Uterus (tissue), 3 donors: ENCODE measurements at regions not wholly inside any gene's neighbourhood (a gene's known extent, or its start where the extent isn't known, plus 50 kb on each side); places are given as distances from the start of the nearest gene placed in this dataset.

ENCODE experiments used
- DNase-seq, 2 donors: peaks; one replicate each; pipeline ENCODE4 v3.0.0-alpha.2; 2019 to 2020
- H3K27ac ChIP-seq, 2 donors: fragments of 200-600 bp; sonication (generic); 1 replicate in 1 of 2; 2 replicates in 1 of 2; pipeline ENCODE4 v1.5.1; 2016 to 2018
- H3K27me3 ChIP-seq, 2 donors: fragments of 200-600 bp; sonication (generic); one replicate each; pipeline ENCODE4 v1.5.1; 2018 to 2019; ENCODE audit warnings: control low read depth in 1 of 2
- H3K36me3 ChIP-seq, 2 donors: fragments of 200-600 bp; sonication (generic); one replicate each; pipeline ENCODE4 v1.5.1; 2019; ENCODE audit warnings: control low read depth in 1 of 2
- H3K4me1 ChIP-seq, 2 donors: fragments of 200-600 bp; sonication (generic); one replicate each; pipeline ENCODE4 v1.5.1; 2018 to 2019; ENCODE audit warnings: control low read depth in 1 of 2
- H3K4me3 ChIP-seq, 2 donors: fragments of 200-600 bp; sonication (generic); 1 replicate in 1 of 2; 2 replicates in 1 of 2; pipeline ENCODE4 v1.5.1; 2018 to 2019; ENCODE audit warnings: mild to moderate bottlenecking in 1 of 2
- H3K9me3 ChIP-seq, 2 donors: fragments of 200-600 bp; sonication (generic); one replicate each; pipeline ENCODE4 v1.5.1; 2019; ENCODE audit warnings: control low read depth in 1 of 2
- POLR2A ChIP-seq, 2 donors: fragments of 450-650 bp; IDR thresholded peaks; one replicate each; pipeline ENCODE4 v1.6.1; 2016; ENCODE audit warnings: antibody characterized with exemption in 2 of 2, mild to moderate bottlenecking in 1 of 2, moderate library complexity in 1 of 2
- intact Hi-C: fragments of 100-400 bp; cut with DNase I; formaldehyde crosslinking; loops from one replicate; pipeline ENCODE4 v1.15.1; 2023; ENCODE audit warnings: low total_unique reads
- TF ChIP-seq, protein P1 (sequence below), 4 experiments: fragments of 200-600 bp in 2 of 4; fragments of 450-650 bp in 2 of 4; sonication (generic) in 2 of 4; IDR thresholded peaks; one replicate each; pipeline ENCODE4 v1.5.1; 2016 to 2019; ENCODE audit warnings: antibody characterized with exemption in 4 of 4, mild to moderate bottlenecking in 2 of 4, moderate library complexity in 1 of 4
- donor health status: DM: yes; HTN: yes; CAD: no.

- Histone ChIP-seq H3K27ac (peak overlapping the region in 1 of 2 donors; percentile 7), H3K9me3 (no peaks in the 10 kb centered on the region), H3K36me3 (no peaks in the 10 kb centered on the region), H3K4me1 (peaks cover 4 to 6% of the 10 kb centered on the region in 2 donors), H3K27me3 (no peaks in the 10 kb centered on the region), H3K4me3 (no peak overlapping the region)
- TF ChIP-seq, protein P1, sequence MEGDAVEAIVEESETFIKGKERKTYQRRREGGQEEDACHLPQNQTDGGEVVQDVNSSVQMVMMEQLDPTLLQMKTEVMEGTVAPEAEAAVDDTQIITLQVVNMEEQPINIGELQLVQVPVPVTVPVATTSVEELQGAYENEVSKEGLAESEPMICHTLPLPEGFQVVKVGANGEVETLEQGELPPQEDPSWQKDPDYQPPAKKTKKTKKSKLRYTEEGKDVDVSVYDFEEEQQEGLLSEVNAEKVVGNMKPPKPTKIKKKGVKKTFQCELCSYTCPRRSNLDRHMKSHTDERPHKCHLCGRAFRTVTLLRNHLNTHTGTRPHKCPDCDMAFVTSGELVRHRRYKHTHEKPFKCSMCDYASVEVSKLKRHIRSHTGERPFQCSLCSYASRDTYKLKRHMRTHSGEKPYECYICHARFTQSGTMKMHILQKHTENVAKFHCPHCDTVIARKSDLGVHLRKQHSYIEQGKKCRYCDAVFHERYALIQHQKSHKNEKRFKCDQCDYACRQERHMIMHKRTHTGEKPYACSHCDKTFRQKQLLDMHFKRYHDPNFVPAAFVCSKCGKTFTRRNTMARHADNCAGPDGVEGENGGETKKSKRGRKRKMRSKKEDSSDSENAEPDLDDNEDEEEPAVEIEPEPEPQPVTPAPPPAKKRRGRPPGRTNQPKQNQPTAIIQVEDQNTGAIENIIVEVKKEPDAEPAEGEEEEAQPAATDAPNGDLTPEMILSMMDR (IDR thresholded peaks at IDR 0.05): no peak
- intact Hi-C loops: loop anchor here (2.0 to 10.0 kb wide), 2 partner anchors 75 to 515 kb away; partner anchors contain the start of gene SMOC2
- no peak for DNase-seq
Observed at GRCh38 chr6:168369786-168370185, 50.2 kb upstream of the DACT2 start.

DNA sequence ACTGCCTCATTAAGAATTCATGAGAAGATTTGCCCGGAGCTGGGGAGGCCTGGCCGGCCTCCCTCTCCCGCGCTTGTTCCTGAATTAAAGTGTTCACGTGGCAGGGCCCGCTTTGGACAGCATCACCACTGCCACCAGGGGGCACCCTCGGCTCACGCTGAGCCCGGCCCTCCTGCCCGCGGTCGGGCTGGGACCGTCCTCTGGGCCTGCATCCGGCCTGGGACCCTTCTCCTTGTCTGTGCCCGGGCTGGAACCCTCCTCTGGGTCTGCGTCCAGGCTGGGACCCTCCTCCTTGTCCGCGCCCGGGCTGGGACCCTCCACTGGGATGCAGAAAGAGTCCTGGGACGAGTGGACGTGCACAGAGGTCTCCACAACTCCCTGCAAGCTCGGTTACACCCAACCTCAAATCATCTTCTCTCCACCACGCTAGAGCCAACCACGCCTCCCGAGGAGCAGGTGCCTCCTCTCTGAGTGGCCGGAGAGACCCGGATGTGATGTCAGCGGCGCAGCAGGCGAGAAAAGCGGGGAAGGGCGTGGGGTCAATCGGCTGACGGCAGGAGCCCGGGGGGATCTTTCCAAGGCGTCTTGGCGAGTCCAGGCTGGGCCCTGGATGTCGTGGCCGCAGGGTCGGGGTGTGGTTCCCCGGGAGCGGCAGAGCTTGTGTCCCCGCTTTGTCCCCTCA lies 50.9 kb upstream of the DACT2 start:
- intact Hi-C loops: loop anchor here (2.0 to 10.0 kb wide), 2 partner anchors 74 to 514 kb away; partner anchors contain the start of gene SMOC2
- TF ChIP-seq, protein P1 (IDR thresholded peaks at IDR 0.05): peak; percentile 90 to 95 (median 94)
- no peak for TF ChIP-seq POLR2A (IDR thresholded peaks at IDR 0.05)
- Histone ChIP-seq H3K4me3 (no peak overlapping the region), H3K27me3 (no peaks in the 10 kb centered on the region), H3K4me1 (peaks cover 4 to 6% of the 10 kb centered on the region in 2 donors), H3K36me3 (no peaks in the 10 kb centered on the region), H3K9me3 (no peaks in the 10 kb centered on the region), H3K27ac (peak overlapping the region in 1 of 2 donors; percentile 7)
- DNase-seq: peak; percentile 84 to 88

DNA sequence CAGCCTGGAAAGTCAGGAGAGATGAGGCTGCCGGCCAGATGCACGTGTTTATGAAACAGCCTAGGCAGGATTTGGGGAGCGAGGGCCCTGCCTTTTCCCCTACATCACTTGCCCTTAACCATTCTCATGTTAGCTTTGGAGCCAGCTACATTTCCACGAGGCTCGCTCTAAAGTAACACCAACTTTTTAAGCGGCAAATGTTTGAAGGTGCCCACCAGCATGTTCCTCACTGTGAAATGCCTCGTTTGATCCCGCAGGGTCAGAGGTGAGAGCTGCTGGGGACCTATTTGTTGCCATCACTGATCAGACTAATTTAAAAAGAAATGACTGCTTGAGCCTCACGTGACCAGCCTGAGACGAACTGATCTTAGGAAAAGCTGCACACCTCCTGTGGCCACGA lies 51.6 kb upstream of the DACT2 start:
- no peak for TF ChIP-seq POLR2A (IDR thresholded peaks at IDR 0.05)
- TF ChIP-seq, protein P1 (IDR thresholded peaks at IDR 0.05): no peak
- Histone ChIP-seq H3K9me3 (no peaks in the 10 kb centered on the region), H3K27ac (no peak overlapping the region), H3K36me3 (no peaks in the 10 kb centered on the region), H3K27me3 (no peaks in the 10 kb centered on the region), H3K4me3 (no peak overlapping the region), H3K4me1 (peaks cover 4 to 6% of the 10 kb centered on the region in 2 donors)
- DNase-seq: no peak
- intact Hi-C loops: loop anchor here (2.0 to 10.0 kb wide), 2 partner anchors 74 to 514 kb away; partner anchors contain the start of gene SMOC2

GRCh38 chr6:168371618-168371980 lies 52.0 kb upstream of the DACT2 start:
- Histone ChIP-seq H3K27me3 (no peaks in the 10 kb centered on the region), H3K9me3 (no peaks in the 10 kb centered on the region), H3K36me3 (no peaks in the 10 kb centered on the region), H3K4me1 (peaks cover 4 to 6% of the 10 kb centered on the region in 2 donors), H3K4me3 (no peak overlapping the region), H3K27ac (no peak overlapping the region)
- intact Hi-C loops: loop anchor here (2.0 to 10.0 kb wide), 2 partner anchors 73 to 513 kb away; partner anchors contain the start of gene SMOC2
- TF ChIP-seq, protein P1 (IDR thresholded peaks at IDR 0.05): no peak
- TF ChIP-seq POLR2A (IDR thresholded peaks at IDR 0.05): no peak
- no peak for DNase-seq

GRCh38 chr6:168371981-168372711 lies 52.6 kb upstream of the DACT2 start:
- intact Hi-C loops: loop anchor here (2.0 to 10.0 kb wide), 2 partner anchors 73 to 513 kb away; partner anchors contain the start of gene SMOC2
- H3K4me3 ChIP-seq: no peak overlapping the region
- TF ChIP-seq, protein P1 (IDR thresholded peaks at IDR 0.05): no peak
- TF ChIP-seq POLR2A (IDR thresholded peaks at IDR 0.05): no peak
- no peak overlapping the region for H3K27ac ChIP-seq
- H3K4me1 ChIP-seq: peaks cover 3 to 6% of the 10 kb centered on the region in 2 donors
- H3K9me3 ChIP-seq: no peaks in the 10 kb centered on the region
- no peaks in the 10 kb centered on the region for H3K36me3 ChIP-seq
- no peak for DNase-seq
- H3K27me3 ChIP-seq: no peaks in the 10 kb centered on the region
